GM12878 (cell line): ENCODE measurements at regions not wholly inside any gene's neighbourhood (a gene's known extent, or its start where the extent isn't known, plus 50 kb on each side); places are given as distances from the start of the nearest gene placed in this dataset.

Experiments used
- ATAC-seq: fragments of 200-7000 bp; cut with Tn5 transposase; 3 replicates; pipeline ENCODE4 v1.9.1; 2020; ENCODE audit warnings: mild to moderate bottlenecking, moderate library complexity
- BruUV-seq: library from RNA; stranded (reverse); fragments of 400-500 nt; replicated peaks from 2 replicates; lab custom pipeline; 2021; lab: Mats Ljungman, UMichigan
- CTCF ChIA-PET: fragments of 300-600 bp; sonication (Branson Sonifier 250); formaldehyde crosslinking; extraction: SDS; loops from one replicate; lab custom pipeline; 2021; ENCODE audit warnings: inconsistent platforms; lab: Yijun Ruan, JAX
- POLR2A ChIA-PET: fragments of 350-600 bp; formaldehyde crosslinking; extraction: SDS; loops from one replicate; lab custom pipeline; 2021; ENCODE audit warnings: inconsistent platforms; lab: Charles Lee
- RAD21 ChIA-PET: fragments of 300-600 bp; sonication (Branson Sonifier 250); formaldehyde crosslinking; loops from one replicate; lab custom pipeline; 2023; ENCODE audit warnings: antibody characterized with exemption; ENCODE audit not compliant: unreplicated experiment; lab: Charles Lee
- SMC1A ChIA-PET: fragments of 300-600 bp; sonication (Branson Sonifier 250); formaldehyde crosslinking; loops from one replicate; lab custom pipeline; 2023; ENCODE audit not compliant: unreplicated experiment, uncharacterized antibody; lab: Charles Lee
- DNase-seq: peaks from one replicate; pipeline ENCODE4 v3.0.0-alpha.2; 2011; ENCODE audit warnings: low read depth, low spot score
- FAIRE-seq: peaks from 3 replicates; lab custom pipeline; 2011; peaks lifted over from hg19 to GRCh38; lab: Jason Lieb, UNC
- H2AFZ ChIP-seq: 2 replicates; pipeline ENCODE4 v1.6.0; 2011; ENCODE audit warnings: low read depth, low read length, control low read depth; ENCODE audit not compliant: control insufficient read depth
- H3K27ac ChIP-seq: 2 replicates; pipeline ENCODE4 v1.5.1; 2011; ENCODE audit warnings: control low read depth; ENCODE audit not compliant: control insufficient read depth, insufficient read depth
- H3K27me3 ChIP-seq, 2 experiments: replicated peaks in 1 of 2; 2 replicates each; pipeline versions ENCODE4 v1.6.0 to v1.6.1; 2011; ENCODE audit warnings: low read length in 1 of 2; ENCODE audit not compliant: control insufficient read depth in 2 of 2, insufficient read depth in 2 of 2
- H3K36me3 ChIP-seq, 2 experiments: 2 replicates each; pipeline ENCODE4 v1.5.1; 2011; ENCODE audit warnings: low read length in 1 of 2; ENCODE audit not compliant: control insufficient read depth in 2 of 2, insufficient read depth in 2 of 2
- H3K4me1 ChIP-seq: 2 replicates; pipeline ENCODE4 v1.6.1; 2011; ENCODE audit warnings: mild to moderate bottlenecking, low read length, moderate library complexity, mixed read lengths; ENCODE audit not compliant: control insufficient read depth, insufficient read depth
- H3K4me2 ChIP-seq: 2 replicates; pipeline ENCODE4 v1.6.0; 2011; ENCODE audit warnings: control low read depth; ENCODE audit not compliant: control insufficient read depth, insufficient read depth
- H3K4me3 ChIP-seq: fragments of 200-600 bp; sonication (generic); 2 replicates; pipeline ENCODE4 v1.5.1; 2016
- H3K79me2 ChIP-seq: 2 replicates; pipeline ENCODE4 v1.6.0; 2011; ENCODE audit warnings: low read length; ENCODE audit not compliant: control insufficient read depth, insufficient read depth
- H3K9ac ChIP-seq: 2 replicates; pipeline ENCODE4 v1.8.0; 2011; ENCODE audit warnings: low read length, control low read depth, mixed read lengths; ENCODE audit not compliant: control insufficient read depth, insufficient read depth
- H3K9me3 ChIP-seq: replicated peaks from 3 replicates; pipeline ENCODE4 v1.5.1; 2011; ENCODE audit warnings: mild to moderate bottlenecking, low read length; ENCODE audit not compliant: control insufficient read depth, insufficient read depth
- H4K20me1 ChIP-seq: 2 replicates; pipeline ENCODE4 v1.6.0; 2011; ENCODE audit not compliant: control insufficient read depth, insufficient read depth
- CBX5 ChIP-seq: sonication (generic); IDR thresholded peaks from 2 replicates; pipeline ENCODE4 v1.6.1; 2016; ENCODE audit warnings: low read depth, moderate library complexity, mild to moderate bottlenecking, inconsistent platforms
- CREB1 ChIP-seq: IDR thresholded peaks from 2 replicates; pipeline ENCODE4 v1.6.1; 2012; ENCODE audit warnings: low read depth, mild to moderate bottlenecking, inconsistent platforms
- CREM ChIP-seq: IDR thresholded peaks from 2 replicates; pipeline ENCODE4 v1.6.1; 2014; ENCODE audit warnings: antibody characterized with exemption, low read depth
- DPF2 ChIP-seq: fragments of 450-650 bp; IDR thresholded peaks from 2 replicates; pipeline ENCODE4 v1.6.1; 2017; ENCODE audit warnings: mild to moderate bottlenecking
- KDM1A ChIP-seq: fragments of 200-600 bp; sonication (generic); IDR thresholded peaks from 2 replicates; pipeline ENCODE4 v1.6.1; 2016; ENCODE audit warnings: borderline replicate concordance
- MAX ChIP-seq: IDR thresholded peaks from 2 replicates; pipeline ENCODE4 v1.6.1; 2012; ENCODE audit warnings: low read depth, low read length, improper control_type of control experiment
- RFX5 ChIP-seq: IDR thresholded peaks from 2 replicates; pipeline ENCODE4 v1.6.1; 2011; ENCODE audit warnings: low read depth, low read length, improper control_type of control experiment
- SPI1 ChIP-seq: IDR thresholded peaks from 2 replicates; pipeline ENCODE4 v1.6.1; 2011; ENCODE audit warnings: low read depth, mild to moderate bottlenecking, low read length, moderate library complexity, borderline replicate concordance; ENCODE audit not compliant: insufficient read depth
- SREBF2 ChIP-seq: IDR thresholded peaks from 2 replicates; pipeline ENCODE4 v1.6.1; 2012; ENCODE audit warnings: mild to moderate bottlenecking, low read length
- TARDBP ChIP-seq: IDR thresholded peaks from 2 replicates; pipeline ENCODE4 v1.6.1; 2016; ENCODE audit warnings: borderline replicate concordance
- ZBTB11 ChIP-seq: fragments of 450-650 bp; formaldehyde crosslinking; IDR thresholded peaks from 2 replicates; pipeline ENCODE4 v1.5.0; 2022; ENCODE audit warnings: mild to moderate bottlenecking, missing genetic modification characterization
- ZBTB33 ChIP-seq: fragments of 450-650 bp; IDR thresholded peaks from 2 replicates; pipeline ENCODE4 v1.6.1; 2017; ENCODE audit warnings: mild to moderate bottlenecking
- ZNF384 ChIP-seq: IDR thresholded peaks from 2 replicates; pipeline ENCODE4 v1.6.1; 2012; ENCODE audit warnings: low read depth, mild to moderate bottlenecking, low read length, improper control_type of control experiment, borderline replicate concordance
- WGBS: methylation state at CpG from one replicate; pipeline ENCODE4 v1.1.6; 2016; ENCODE audit warnings: low lambda C conversion rate; ENCODE audit not compliant: insufficient replicate concordance, insufficient coverage; ENCODE audit errors: missing lambda C conversion rate; 5-methylcytosine and 5-hydroxymethylcytosine counted together
- in situ Hi-C: fragments of 300-500 bp; cut with MboI; formaldehyde crosslinking; loops from 9 replicates; pipeline ENCODE4 v1.14.3; 2018; ENCODE audit warnings: mixed read lengths
- intact Hi-C: fragments of 100-400 bp; cut with micrococcal nuclease; formaldehyde crosslinking; loops from one replicate; pipeline ENCODE4 v1.14.2; 2022; ENCODE audit not compliant: unreplicated experiment

GRCh38 chr12:123089631-123090353, 61.1 kb downstream of the PITPNM2 start:
- CTCF ChIA-PET, result interaction anchor here (0.7 kb wide), 1 partner anchor 230 kb away, joined by 3 read pairs; no protein-coding TSS in a partner anchor
- Histone ChIP-seq H3K27me3 (no peaks in the 10 kb centered on the region), H3K4me3 (no peak overlapping the region), H3K9ac (no peak overlapping the region), H3K79me2 (no peaks in the 10 kb centered on the region), H2AFZ (no peak overlapping the region), H3K36me3 (no peaks in the 10 kb centered on the region), H4K20me1 (no peaks in the 10 kb centered on the region), H3K4me1 (peaks cover 12% of the 10 kb centered on the region), H3K9me3 (no peaks in the 10 kb centered on the region; the same call in 1 of the 3 replicates), H3K4me2 (no peak overlapping the region), H3K27ac (no peak overlapping the region)
- SMC1A ChIA-PET, result no interaction called here
- in situ Hi-C loops, result no loop called here
- TF ChIP-seq SPI1, result peak; percentile 39; the same call in 1 of the 2 replicates
- no peak for TF ChIP-seq CREM
- POLR2A ChIA-PET, result no interaction called here
- DNase-seq (no peak), FAIRE-seq (no peak), ATAC-seq (no peak)
- no TSS peak for BruUV-seq
- intact Hi-C loops, result no loop called here
- 66% methylated on average over 2 of the region's 2 CpGs for WGBS
- RAD21 ChIA-PET, result no interaction called here

GRCh38 chr12:123089140-123089539, 61.8 kb downstream of the PITPNM2 start:
- no peak for DNase-seq
- H3K9me3 ChIP-seq, result no peaks in the 10 kb centered on the region; the same call in 1 of the 3 replicates
- no peak overlapping the region for H3K27ac ChIP-seq
- no TSS peak for BruUV-seq
- no peaks in the 10 kb centered on the region for H4K20me1 ChIP-seq
- ChIA-PET SMC1A (no interaction called here), RAD21 (no interaction called here), POLR2A (no interaction called here), CTCF (no interaction called here)
- ATAC-seq, result no peak
- no peak for FAIRE-seq
- H3K4me3 ChIP-seq, result no peak overlapping the region
- no peaks in the 10 kb centered on the region for H3K36me3 ChIP-seq
- no peak overlapping the region for H3K4me2 ChIP-seq
- H3K27me3 ChIP-seq, result no peaks in the 10 kb centered on the region
- peak overlapping the region; percentile 39 for H2AFZ ChIP-seq
- no peak overlapping the region for H3K9ac ChIP-seq
- in situ Hi-C loops, result no loop called here
- peaks cover 19% of the 10 kb centered on the region for H3K4me1 ChIP-seq
- intact Hi-C loops, result no loop called here
- H3K79me2 ChIP-seq, result no peaks in the 10 kb centered on the region
- 58% methylated on average over 6 of the region's 6 CpGs for WGBS
- TF ChIP-seq TARDBP (no peak), KDM1A (no peak), RFX5 (no peak), MAX (no peak), ZBTB11 (CRISPR knock-in tag) (no peak), ZNF384 (no peak), CREB1 (no peak), SREBF2 (no peak), CBX5 (no peak), DPF2 (no peak), ZBTB33 (no peak)
